Neural cell (in vitro differentiated cells): ENCODE measurements at regions not wholly inside any gene's neighbourhood (a gene's known extent, or its start where the extent isn't known, plus 50 kb on each side); places are given as distances from the start of the nearest gene placed in this dataset.

ENCODE experiments used
- H2AFZ ChIP-seq: fragments of 200-600, 300-800 bp; sonication (generic), shearing (Covaris generic); 2 replicates; pipeline ENCODE4 v1.6.0; 2014; ENCODE audit warnings: low read depth, mild to moderate bottlenecking, antibody characterized with exemption, low read length, moderate library complexity
- H3F3A ChIP-seq: fragments of 200-600 bp; shearing (Covaris generic); 2 replicates; pipeline ENCODE4 v1.6.1; 2016; ENCODE audit warnings: mild to moderate bottlenecking, moderate library complexity, mixed read lengths, antibody characterized with exemption, low read length; ENCODE audit not compliant: insufficient read depth, poor library complexity, severe bottlenecking
- H3K27ac ChIP-seq: fragments of 200-600, 300-800 bp; sonication (generic), shearing (Covaris generic); 2 replicates; pipeline ENCODE4 v1.5.1; 2014; ENCODE audit warnings: mild to moderate bottlenecking, low read length, moderate library complexity
- H3K27me3 ChIP-seq: fragments of 300-800, 200-600 bp; sonication (generic), shearing (Covaris generic); 2 replicates; pipeline ENCODE4 v1.6.0; 2014; ENCODE audit warnings: mild to moderate bottlenecking, low read depth, low read length, moderate library complexity; ENCODE audit not compliant: insufficient read depth
- H3K36me3 ChIP-seq: fragments of 300-800, 200-600 bp; sonication (generic), shearing (Covaris generic); 2 replicates; pipeline ENCODE4 v1.5.1; 2014; ENCODE audit warnings: mild to moderate bottlenecking, antibody characterized with exemption, low read length, moderate library complexity; ENCODE audit not compliant: insufficient read depth
- H3K4me2 ChIP-seq: fragments of 300-800, 200-600 bp; sonication (generic), shearing (Covaris generic); 2 replicates; pipeline ENCODE4 v1.6.0; 2014; ENCODE audit warnings: mild to moderate bottlenecking, low read length
- H3K4me3 ChIP-seq: fragments of 300-800, 200-600 bp; sonication (generic), shearing (Covaris generic); 2 replicates; pipeline ENCODE4 v1.5.1; 2014; ENCODE audit warnings: mild to moderate bottlenecking, low read length, moderate library complexity
- H3K79me2 ChIP-seq: fragments of 200-600 bp; shearing (Covaris generic); replicated peaks from 2 replicates; pipeline ENCODE4 v1.6.0; 2014; ENCODE audit warnings: mild to moderate bottlenecking, low read length, moderate library complexity; ENCODE audit not compliant: insufficient read depth
- H3K9ac ChIP-seq: fragments of 300-800, 200-600 bp; sonication (generic), shearing (Covaris generic); 2 replicates; pipeline ENCODE4 v1.6.1; 2016; ENCODE audit warnings: mild to moderate bottlenecking, low read length, mixed read lengths
- H3K9me2 ChIP-seq: fragments of 200-600 bp; shearing (Covaris generic); 2 replicates; pipeline ENCODE4 v1.6.1; 2016; ENCODE audit warnings: mild to moderate bottlenecking, low read length, mixed read lengths; ENCODE audit not compliant: insufficient read depth
- H3K9me3 ChIP-seq: fragments of 200-600, 300-800 bp; sonication (generic), shearing (Covaris generic); 2 replicates; pipeline ENCODE4 v1.6.1; 2016; ENCODE audit warnings: mild to moderate bottlenecking, mixed run types, low read length, moderate library complexity, mixed read lengths
- H4K20me1 ChIP-seq: fragments of 200-600 bp; shearing (Covaris generic); 2 replicates; pipeline ENCODE4 v1.6.1; 2016; ENCODE audit warnings: mild to moderate bottlenecking, mixed run types; ENCODE audit not compliant: insufficient read depth
- EZH2 ChIP-seq: fragments of 200-600, 300-800 bp; shearing (Covaris generic), sonication (generic); IDR thresholded peaks from 2 replicates; pipeline ENCODE4 v1.6.1; 2014; ENCODE audit warnings: antibody characterized with exemption, low read length, borderline replicate concordance, mild to moderate bottlenecking; ENCODE audit not compliant: insufficient read depth, poor library complexity, severe bottlenecking
- MXI1 ChIP-seq: fragments of 450-650 bp; conservative IDR thresholded peaks from 2 replicates; pipeline ENCODE4 v1.6.1; 2014; ENCODE audit warnings: antibody characterized with exemption, mild to moderate bottlenecking; ENCODE audit not compliant: poor library complexity, severe bottlenecking
- POLR2AphosphoS5 ChIP-seq: IDR thresholded peaks from 2 replicates; pipeline ENCODE4 v1.6.1; 2012
- RAD21 ChIP-seq: fragments of 450-650 bp; conservative IDR thresholded peaks from 2 replicates; pipeline ENCODE4 v1.6.1; 2014; ENCODE audit warnings: antibody characterized with exemption, mild to moderate bottlenecking, moderate library complexity
- REST ChIP-seq: IDR thresholded peaks from 2 replicates; pipeline ENCODE4 v1.6.1; 2012; ENCODE audit warnings: borderline replicate concordance
- SMC3 ChIP-seq: fragments of 450-650 bp; conservative IDR thresholded peaks from 2 replicates; pipeline ENCODE4 v1.6.1; 2014; ENCODE audit warnings: antibody characterized with exemption, mild to moderate bottlenecking, moderate library complexity; ENCODE audit not compliant: poor library complexity
- TAF1 ChIP-seq: IDR thresholded peaks from 2 replicates; pipeline ENCODE4 v1.6.1; 2012; ENCODE audit warnings: low read depth
- TF ChIP-seq, protein P1 (sequence below): fragments of 450-650 bp; IDR thresholded peaks from 2 replicates; pipeline ENCODE4 v1.5.1; 2014; ENCODE audit warnings: antibody characterized with exemption, mild to moderate bottlenecking, moderate library complexity; ENCODE audit not compliant: poor library complexity, severe bottlenecking

DNA sequence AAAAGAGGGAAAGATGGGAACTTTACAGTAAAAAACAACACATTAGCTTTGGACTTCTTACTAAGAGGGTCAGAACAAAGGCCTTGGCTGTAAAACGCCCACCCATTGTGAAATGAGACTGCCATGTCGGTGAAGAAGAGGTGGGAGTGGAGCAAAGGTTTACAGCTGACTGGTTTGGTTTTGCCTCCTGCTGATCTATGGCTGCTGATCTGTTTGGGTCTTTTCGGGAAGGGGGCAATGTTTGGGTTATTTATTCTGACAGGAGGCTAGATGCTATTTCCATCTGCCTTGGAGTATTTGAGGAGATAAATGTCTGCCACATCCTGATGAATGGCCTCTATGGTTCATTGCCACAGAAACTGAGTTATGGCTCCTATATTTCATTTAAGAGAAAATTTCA is 408.7 kb downstream of the TLE4 start:
- Histone ChIP-seq H3F3A (peaks cover 6% of the 10 kb centered on the region), H2AFZ (no peak overlapping the region), H3K4me3 (no peak overlapping the region), H3K9ac (no peak overlapping the region), H3K36me3 (no peaks in the 10 kb centered on the region), H3K27ac (no peak overlapping the region), H3K9me2 (no peaks in the 10 kb centered on the region), H3K9me3 (no peaks in the 10 kb centered on the region), H3K27me3 (no peaks in the 10 kb centered on the region), H3K4me2 (no peak overlapping the region), H3K79me2 (no peaks in the 10 kb centered on the region), H4K20me1 (no peaks in the 10 kb centered on the region)
- TF ChIP-seq EZH2 (no peak), SMC3 (no peak), POLR2AphosphoS5 (no peak), REST (no peak)
- TF ChIP-seq, protein P1, sequence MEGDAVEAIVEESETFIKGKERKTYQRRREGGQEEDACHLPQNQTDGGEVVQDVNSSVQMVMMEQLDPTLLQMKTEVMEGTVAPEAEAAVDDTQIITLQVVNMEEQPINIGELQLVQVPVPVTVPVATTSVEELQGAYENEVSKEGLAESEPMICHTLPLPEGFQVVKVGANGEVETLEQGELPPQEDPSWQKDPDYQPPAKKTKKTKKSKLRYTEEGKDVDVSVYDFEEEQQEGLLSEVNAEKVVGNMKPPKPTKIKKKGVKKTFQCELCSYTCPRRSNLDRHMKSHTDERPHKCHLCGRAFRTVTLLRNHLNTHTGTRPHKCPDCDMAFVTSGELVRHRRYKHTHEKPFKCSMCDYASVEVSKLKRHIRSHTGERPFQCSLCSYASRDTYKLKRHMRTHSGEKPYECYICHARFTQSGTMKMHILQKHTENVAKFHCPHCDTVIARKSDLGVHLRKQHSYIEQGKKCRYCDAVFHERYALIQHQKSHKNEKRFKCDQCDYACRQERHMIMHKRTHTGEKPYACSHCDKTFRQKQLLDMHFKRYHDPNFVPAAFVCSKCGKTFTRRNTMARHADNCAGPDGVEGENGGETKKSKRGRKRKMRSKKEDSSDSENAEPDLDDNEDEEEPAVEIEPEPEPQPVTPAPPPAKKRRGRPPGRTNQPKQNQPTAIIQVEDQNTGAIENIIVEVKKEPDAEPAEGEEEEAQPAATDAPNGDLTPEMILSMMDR, result no peak

DNA sequence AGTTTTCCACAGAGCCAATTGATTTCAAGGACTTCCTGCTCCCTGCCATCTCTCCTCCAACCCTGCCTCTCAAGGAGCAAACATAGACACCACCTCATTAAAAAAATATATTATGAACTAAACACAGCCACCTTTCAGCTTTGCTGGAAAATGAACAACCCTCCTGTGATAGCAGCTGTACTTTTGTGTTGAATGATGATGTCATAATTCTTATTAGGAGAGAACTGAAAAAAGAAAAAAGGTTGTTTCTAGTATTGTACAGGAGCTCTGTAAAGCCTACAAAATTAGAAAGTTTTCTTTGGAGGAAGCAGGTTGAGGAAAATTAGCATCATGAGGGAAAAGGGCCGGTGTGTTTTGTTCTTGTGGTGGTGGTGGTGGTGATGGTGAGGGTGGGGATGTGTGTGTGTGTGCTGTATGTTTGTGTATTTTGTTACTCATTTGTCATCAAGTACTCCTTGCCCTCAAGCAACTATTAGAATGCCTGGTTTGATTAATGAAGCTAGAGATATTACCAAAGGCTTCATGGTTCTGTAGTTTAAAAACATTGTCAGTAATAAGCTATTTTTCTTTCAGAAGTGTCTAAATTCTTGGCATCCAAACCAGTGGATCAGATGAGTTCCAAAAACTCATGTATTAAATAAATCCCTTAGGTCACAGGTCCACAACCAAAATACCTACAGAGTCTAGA is 405.9 kb downstream of the TLE4 start:
- H3K9me2 ChIP-seq, result no peaks in the 10 kb centered on the region
- peaks cover 6% of the 10 kb centered on the region for H3F3A ChIP-seq
- no peak overlapping the region for H3K27ac ChIP-seq
- H4K20me1 ChIP-seq, result no peaks in the 10 kb centered on the region
- H3K9me3 ChIP-seq, result no peaks in the 10 kb centered on the region
- no peak overlapping the region for H3K9ac ChIP-seq
- no peaks in the 10 kb centered on the region for H3K27me3 ChIP-seq
- no peaks in the 10 kb centered on the region for H3K79me2 ChIP-seq
- no peaks in the 10 kb centered on the region for H3K36me3 ChIP-seq
- TF ChIP-seq RAD21 (no peak), POLR2AphosphoS5 (no peak), TAF1 (no peak), SMC3 (no peak), MXI1 (no peak)
- TF ChIP-seq, protein P1, result no peak
- H3K4me3 ChIP-seq, result no peak overlapping the region
- no peak overlapping the region for H2AFZ ChIP-seq
- H3K4me2 ChIP-seq, result no peak overlapping the region
